HCT116 (cell line): ENCODE measurements at regions not wholly inside any gene's neighbourhood (a gene's known extent, or its start where the extent isn't known, plus 50 kb on each side); places are given as distances from the start of the nearest gene placed in this dataset.

ENCODE experiments used
- ATAC-seq: fragments of 200-7000 bp; cut with Tn5 transposase; 2 replicates; pipeline ENCODE4 v1.9.1; 2020; ENCODE audit warnings: mild to moderate bottlenecking, moderate library complexity
- BruUV-seq: library from RNA; stranded (reverse); fragments of 400-500 nt; replicated peaks from 2 replicates; lab custom pipeline; 2021; lab: Mats Ljungman, UMichigan
- CTCF ChIA-PET: fragments of 300-600 bp; sonication (Branson Sonifier 250); formaldehyde crosslinking; loops from one replicate; lab custom pipeline; 2021; ENCODE audit warnings: antibody characterized with exemption; lab: Charles Lee
- POLR2A ChIA-PET: fragments of 300-600, 350-600 bp; sonication (Branson Sonifier 250); formaldehyde crosslinking; loops from one replicate; lab custom pipeline; 2021; ENCODE audit warnings: antibody characterized with exemption; lab: Charles Lee
- RAD21 ChIA-PET, 2 experiments: fragments of 300-600 bp; sonication (Branson Sonifier 250); formaldehyde crosslinking; loops; one replicate each; lab custom pipeline; 2023; ENCODE audit warnings: low total read pairs in 2 of 2; ENCODE audit not compliant: uncharacterized antibody in 2 of 2, unreplicated experiment in 2 of 2, low non-redundant PET in 1 of 2; lab: Charles Lee
- DNase-seq: peaks from one replicate; pipeline ENCODE4 v3.0.0-alpha.2; 2010; ENCODE audit warnings: low read depth, low spot score
- H2AFZ ChIP-seq: fragments of 200-600 bp; shearing (Covaris generic), sonication (generic); 2 replicates; pipeline ENCODE4 v1.6.1; 2017; ENCODE audit warnings: low read depth, mixed run types, mixed read lengths, antibody characterized with exemption, low read length; ENCODE audit not compliant: poor library complexity, severe bottlenecking
- H3K27ac ChIP-seq: 2 replicates; pipeline ENCODE4 v1.5.1; 2012; ENCODE audit warnings: low read depth, low read length
- H3K27me3 ChIP-seq: fragments of 200-600 bp; sonication (generic); 2 replicates; pipeline ENCODE4 v1.6.1; 2016; ENCODE audit warnings: mixed run types, low read length, mixed read lengths; ENCODE audit not compliant: insufficient read depth
- H3K36me3 ChIP-seq, 2 experiments: fragments of 200-500 bp in 1 of 2; fragments of 200-600 bp in 1 of 2; sonication (Bioruptor generic) in 1 of 2; sonication (generic) in 1 of 2; 2 replicates each; pipeline versions ENCODE4 v1.5.1 to v1.6.1; 2014 to 2016; ENCODE audit warnings: low read length in 2 of 2, inconsistent platforms in 1 of 2, mixed read lengths in 1 of 2, mixed run types in 1 of 2; ENCODE audit not compliant: insufficient read depth in 2 of 2, control insufficient read depth in 1 of 2
- H3K4me1 ChIP-seq, 2 experiments: fragments of 200-600 bp in 1 of 2; sonication (generic) in 1 of 2; 2 replicates each; pipeline versions ENCODE4 v1.5.1 to v1.6.1; 2012 to 2017; ENCODE audit warnings: low read length in 2 of 2, inconsistent platforms in 1 of 2, mild to moderate bottlenecking in 1 of 2, mixed read lengths in 1 of 2, mixed run types in 1 of 2, moderate library complexity in 1 of 2; ENCODE audit not compliant: insufficient read depth in 2 of 2, control insufficient read depth in 1 of 2
- H3K4me2 ChIP-seq: fragments of 200-600 bp; sonication (generic); 2 replicates; pipeline ENCODE4 v1.6.1; 2017; ENCODE audit warnings: mixed run types, low read length, mixed read lengths
- H3K4me3 ChIP-seq, 2 experiments: fragments of 200-600 bp in 1 of 2; sonication (generic) in 1 of 2; replicated peaks in 1 of 2; 2 replicates each; pipeline ENCODE4 v1.5.1; 2011 to 2016; ENCODE audit warnings: low read length in 2 of 2, control low read depth in 1 of 2, low read depth in 1 of 2, mild to moderate bottlenecking in 1 of 2, mixed read lengths in 1 of 2, mixed run types in 1 of 2
- H3K79me2 ChIP-seq: fragments of 200-600 bp; sonication (generic); 2 replicates; pipeline ENCODE4 v1.6.1; 2017; ENCODE audit warnings: mild to moderate bottlenecking, mixed run types, low read length, moderate library complexity, mixed read lengths; ENCODE audit not compliant: insufficient read depth
- H3K9ac ChIP-seq: fragments of 200-600 bp; sonication (generic); 2 replicates; pipeline ENCODE4 v1.6.1; 2016; ENCODE audit warnings: low read length, mixed read lengths
- H3K9me2 ChIP-seq: fragments of 200-600 bp; sonication (generic), shearing (Covaris generic); 2 replicates; pipeline ENCODE4 v1.6.1; 2017; ENCODE audit warnings: mixed run types, mild to moderate bottlenecking, moderate library complexity; ENCODE audit not compliant: insufficient read depth
- H3K9me3 ChIP-seq, 2 experiments: fragments of 200-500 bp in 1 of 2; fragments of 200-600 bp in 1 of 2; sonication (Bioruptor generic) in 1 of 2; sonication (generic) in 1 of 2; 2 replicates each; pipeline ENCODE4 v1.6.1; 2014 to 2017; ENCODE audit warnings: low read length in 2 of 2, mixed read lengths in 2 of 2, inconsistent platforms in 1 of 2, low read depth in 1 of 2, mild to moderate bottlenecking in 1 of 2, mixed run types in 1 of 2, moderate library complexity in 1 of 2; ENCODE audit not compliant: control insufficient read depth in 1 of 2, insufficient read depth in 1 of 2
- H4K20me1 ChIP-seq: fragments of 200-600 bp; sonication (generic), shearing (Covaris generic); 2 replicates; pipeline ENCODE4 v1.6.1; 2017; ENCODE audit warnings: mixed run types, mild to moderate bottlenecking, moderate library complexity; ENCODE audit not compliant: insufficient read depth
- CBX3 ChIP-seq: IDR thresholded peaks from 2 replicates; pipeline ENCODE4 v1.6.1; 2012; ENCODE audit warnings: low read depth
- CEBPB ChIP-seq: IDR thresholded peaks from 2 replicates; pipeline ENCODE4 v1.6.1; 2012; ENCODE audit warnings: low read depth
- EGR1 ChIP-seq: IDR thresholded peaks from 2 replicates; pipeline ENCODE4 v1.6.1; 2012; ENCODE audit warnings: low read depth
- ELF1 ChIP-seq: IDR thresholded peaks from 2 replicates; pipeline ENCODE4 v1.6.1; 2012; ENCODE audit warnings: low read depth, borderline replicate concordance
- EZH2phosphoT487 ChIP-seq: fragments of 200-600 bp; IDR thresholded peaks from 2 replicates; pipeline ENCODE4 v1.6.1; 2018; ENCODE audit warnings: antibody characterized with exemption, borderline replicate concordance
- MAX ChIP-seq: IDR thresholded peaks from 2 replicates; pipeline ENCODE4 v1.6.1; 2012
- POLR2A ChIP-seq: IDR thresholded peaks from 2 replicates; pipeline ENCODE4 v1.7.0; 2011; ENCODE audit warnings: borderline replicate concordance; ENCODE audit not compliant: insufficient read depth, insufficient read length; ENCODE audit errors: extremely low read depth
- POLR2AphosphoS5 ChIP-seq: IDR thresholded peaks from 2 replicates; pipeline ENCODE4 v1.6.1; 2011; ENCODE audit warnings: mild to moderate bottlenecking, low read depth, low read length, moderate library complexity
- RAD21 ChIP-seq: IDR thresholded peaks from 2 replicates; pipeline ENCODE4 v1.6.1; 2012; ENCODE audit warnings: low read depth, mild to moderate bottlenecking
- TCF7L2 ChIP-seq: IDR thresholded peaks from 2 replicates; pipeline ENCODE4 v1.7.0; 2011; ENCODE audit warnings: borderline replicate concordance, inconsistent platforms; ENCODE audit not compliant: insufficient read depth, insufficient read length; ENCODE audit errors: extremely low read depth
- ZBTB33 ChIP-seq: IDR thresholded peaks from 2 replicates; pipeline ENCODE4 v1.6.1; 2011; ENCODE audit warnings: mild to moderate bottlenecking, low read length, moderate library complexity; ENCODE audit not compliant: insufficient replicate concordance; ENCODE audit errors: extremely low read depth
- ZNF274 ChIP-seq: fragments of 200-500 bp; sonication (Bioruptor generic); IDR thresholded peaks from 2 replicates; pipeline ENCODE4 v1.6.1; 2014; ENCODE audit warnings: mild to moderate bottlenecking, low read depth, low read length, inconsistent platforms
- intact Hi-C: fragments of 100-400 bp; cut with micrococcal nuclease; formaldehyde crosslinking; loops from 2 replicates; pipeline ENCODE4 v1.10.0; 2022

GRCh38 chr1:81496349-81496748 lies 304.4 kb upstream of the ADGRL2 start:
- no peak overlapping the region for H3K9ac ChIP-seq
- H3K9me2 ChIP-seq: no peaks in the 10 kb centered on the region
- H4K20me1 ChIP-seq: no peaks in the 10 kb centered on the region
- H3K36me3 ChIP-seq: no peaks in the 10 kb centered on the region
- no peaks in the 10 kb centered on the region for H3K79me2 ChIP-seq
- no peaks in the 10 kb centered on the region for H3K4me1 ChIP-seq
- intact Hi-C loops: no loop called here
- ChIA-PET POLR2A (no interaction called here), RAD21 (no interaction called here), CTCF (no interaction called here)
- no peak overlapping the region for H3K4me3 ChIP-seq
- no peak overlapping the region for H2AFZ ChIP-seq
- no TSS peak for BruUV-seq
- TF ChIP-seq ZNF274 (no peak), EZH2phosphoT487 (no peak), ZBTB33 (no peak), RAD21 (no peak), CBX3 (no peak), POLR2AphosphoS5 (no peak), CEBPB (no peak), EGR1 (no peak), ELF1 (no peak), TCF7L2 (no peak), POLR2A (no peak), MAX (no peak)
- H3K9me3 ChIP-seq: 0 out of 4 replicates have a peak, but pooled peaks cover 0 to 4% of the 10 kb centered on the region in 2 experiments
- H3K27me3 ChIP-seq: no peaks in the 10 kb centered on the region
- no peak overlapping the region for H3K27ac ChIP-seq
- ATAC-seq (no peak), DNase-seq (no peak)
- no peak overlapping the region for H3K4me2 ChIP-seq
